SIG-M5 (cell line): ENCODE measurements at regions not wholly inside any gene's neighbourhood (a gene's known extent, or its start where the extent isn't known, plus 50 kb on each side); places are given as distances from the start of the nearest gene placed in this dataset.
"Not testable (repeated sequence)": the region's sequence is repeated elsewhere in the genome, so short reads cannot be mapped to it uniquely, and the experiment has no call there.

ENCODE experiments used
- DNase-seq: peaks from one replicate; lab custom pipeline; 2025; lab: John Stamatoyannopoulos, UW

GRCh38 chr10:28896791-28897409 lies 219.6 kb downstream of the BAMBI start:
- DNase-seq = not testable (repeated sequence)

GRCh38 chr10:28897617-28898464 lies 220.5 kb downstream of the BAMBI start:
- DNase-seq = no peak

- DNase-seq = no peak
Measured at GRCh38 chr10:28902215-28902614, 224.9 kb downstream of the BAMBI start.

GRCh38 chr10:28903063-28903462 lies 225.7 kb downstream of the BAMBI start:
- DNase-seq = no peak

- no peak for DNase-seq
Measured at GRCh38 chr10:28903736-28904135, 226.4 kb downstream of the BAMBI start.

GRCh38 chr10:28905371-28905770 lies 228.1 kb downstream of the BAMBI start:
- DNase-seq = no peak

GRCh38 chr10:28906011-28906411 lies 228.7 kb downstream of the BAMBI start:
- DNase-seq = no peak

GRCh38 chr10:28906415-28906814 lies 229.1 kb downstream of the BAMBI start:
- no peak for DNase-seq

- DNase-seq = no peak
Measured at GRCh38 chr10:28906934-28907333, 229.6 kb downstream of the BAMBI start.

- no peak for DNase-seq
Measured at GRCh38 chr10:28909875-28910274, 232.6 kb downstream of the BAMBI start.

- DNase-seq = no peak
Measured at GRCh38 chr10:28910956-28911355, 233.6 kb downstream of the BAMBI start.

GRCh38 chr10:28911511-28911910 lies 234.2 kb downstream of the BAMBI start:
- not testable (repeated sequence) for DNase-seq

GRCh38 chr10:28912017-28912783 lies 234.9 kb downstream of the BAMBI start:
- no peak for DNase-seq

- DNase-seq = no peak
Measured at GRCh38 chr10:28913436-28914237, 236.3 kb downstream of the BAMBI start.

GRCh38 chr10:28914701-28915100 lies 237.4 kb downstream of the BAMBI start:
- no peak for DNase-seq

- DNase-seq = no peak
Measured at GRCh38 chr10:28915989-28916588, 238.8 kb downstream of the BAMBI start.

GRCh38 chr10:28920091-28920490 lies 242.8 kb downstream of the BAMBI start:
- DNase-seq = no peak

GRCh38 chr10:28922127-28922526 lies 244.8 kb downstream of the BAMBI start:
- DNase-seq = no peak

GRCh38 chr10:28922861-28923260 lies 245.5 kb downstream of the BAMBI start:
- DNase-seq = no peak

GRCh38 chr10:28924717-28925116 lies 247.4 kb downstream of the BAMBI start:
- no peak for DNase-seq

GRCh38 chr10:28925121-28925663 lies 247.9 kb downstream of the BAMBI start:
- no peak for DNase-seq
